SK-N-SH treated with all-trans-retinoic acid at 6 μM for 48 hours (cell line): ENCODE measurements at regions not wholly inside any gene's neighbourhood (a gene's known extent, or its start where the extent isn't known, plus 50 kb on each side); places are given as distances from the start of the nearest gene placed in this dataset.

ENCODE experiments used
- ATAC-seq: fragments of 200-7000 bp; cut with Tn5 transposase; 3 replicates; pipeline ENCODE4 v1.9.1; 2020; ENCODE audit warnings: mild to moderate bottlenecking, moderate library complexity
- ARNTL ChIP-seq: fragments of 450-650 bp; formaldehyde crosslinking; IDR thresholded peaks from 2 replicates; pipeline ENCODE4 v1.5.0; 2020; ENCODE audit warnings: low read depth, mild to moderate bottlenecking, moderate library complexity, borderline replicate concordance
- BACH2 ChIP-seq: fragments of 250-450 bp; sonication (Bioruptor Pico); IDR thresholded peaks from 2 replicates; pipeline ENCODE4 v1.9.0; 2021; ENCODE audit warnings: mild to moderate bottlenecking, borderline replicate concordance
- CSDC2 ChIP-seq: fragments of 250-450 bp; sonication (Bioruptor Pico); IDR thresholded peaks from 2 replicates; pipeline ENCODE4 v1.5.0; 2020; ENCODE audit warnings: mild to moderate bottlenecking, moderate library complexity
- ESRRG ChIP-seq: fragments of 250-450 bp; sonication (Bioruptor Pico); IDR thresholded peaks from 2 replicates; pipeline ENCODE4 v1.6.1; 2021; ENCODE audit warnings: mild to moderate bottlenecking
- GLIS3 ChIP-seq: fragments of 250-450 bp; sonication (Bioruptor Pico); IDR thresholded peaks from 2 replicates; pipeline ENCODE4 v1.5.0; 2020; ENCODE audit warnings: mild to moderate bottlenecking, moderate library complexity
- ISL1 ChIP-seq: fragments of 250-450 bp; sonication (Bioruptor Pico); IDR thresholded peaks from 2 replicates; pipeline ENCODE4 v2.1.2; 2022; ENCODE audit warnings: mild to moderate bottlenecking, moderate library complexity
- OSR1 ChIP-seq: fragments of 250-450 bp; sonication (Bioruptor Pico); IDR thresholded peaks from 2 replicates; pipeline ENCODE4 v1.8.0; 2022; ENCODE audit warnings: moderate library complexity, mild to moderate bottlenecking, inconsistent platforms
- PPARA ChIP-seq: fragments of 250-450 bp; sonication (Bioruptor Pico); IDR thresholded peaks from 2 replicates; pipeline ENCODE4 v1.5.0; 2020; ENCODE audit warnings: mild to moderate bottlenecking, borderline replicate concordance
- RARB ChIP-seq: fragments of 250-450 bp; sonication (Bioruptor Pico); IDR thresholded peaks from 2 replicates; pipeline ENCODE4 v1.8.0; 2021; ENCODE audit warnings: mild to moderate bottlenecking, moderate library complexity
- SNAI2 ChIP-seq: fragments of 250-450 bp; sonication (Bioruptor Pico); IDR thresholded peaks from 2 replicates; pipeline ENCODE4 v1.5.0; 2020; ENCODE audit warnings: mild to moderate bottlenecking, moderate library complexity
- TCF4 ChIP-seq: fragments of 250-450 bp; sonication (Bioruptor Pico); IDR thresholded peaks from 2 replicates; pipeline ENCODE4 v1.8.0; 2021; ENCODE audit warnings: mild to moderate bottlenecking, moderate library complexity, borderline replicate concordance
- TOX ChIP-seq: fragments of 250-450 bp; sonication (Bioruptor Pico); IDR thresholded peaks from 2 replicates; pipeline ENCODE4 v1.8.0; 2021; ENCODE audit warnings: mild to moderate bottlenecking, moderate library complexity, borderline replicate concordance
- ZC3H10 ChIP-seq: fragments of 250-450 bp; sonication (Bioruptor Pico); IDR thresholded peaks from 2 replicates; pipeline ENCODE4 v1.5.1; 2021; ENCODE audit warnings: mild to moderate bottlenecking, moderate library complexity
- ZFP3 ChIP-seq: fragments of 250-450 bp; sonication (Bioruptor Pico); IDR thresholded peaks from 2 replicates; pipeline ENCODE4 v1.5.0; 2020; ENCODE audit warnings: mild to moderate bottlenecking, moderate library complexity
- ZFP30 ChIP-seq: fragments of 450-650 bp; formaldehyde crosslinking; IDR thresholded peaks from 2 replicates; pipeline ENCODE4 v1.5.0; 2022; ENCODE audit warnings: mild to moderate bottlenecking, moderate library complexity
- ZNF70 ChIP-seq: fragments of 450-650 bp; formaldehyde crosslinking; IDR thresholded peaks from 2 replicates; pipeline ENCODE4 v1.5.0; 2020; ENCODE audit warnings: mild to moderate bottlenecking, moderate library complexity
- ZNF8 ChIP-seq: fragments of 450-650 bp; formaldehyde crosslinking; IDR thresholded peaks from 2 replicates; pipeline ENCODE4 v1.5.0; 2020; ENCODE audit warnings: mild to moderate bottlenecking, moderate library complexity
- TF ChIP-seq, protein P1 (sequence below): fragments of 250-450 bp; sonication (Bioruptor Pico); IDR thresholded peaks from 2 replicates; pipeline ENCODE4 v1.8.0; 2020; ENCODE audit warnings: mild to moderate bottlenecking, moderate library complexity, borderline replicate concordance
- TF ChIP-seq, protein P2 (sequence below): fragments of 250-450 bp; sonication (Bioruptor Pico); IDR thresholded peaks from 2 replicates; pipeline ENCODE4 v1.5.1; 2021; ENCODE audit warnings: mild to moderate bottlenecking, moderate library complexity
- TF ChIP-seq, protein P3 (sequence below): fragments of 250-450 bp; sonication (Bioruptor Pico); IDR thresholded peaks from 2 replicates; pipeline ENCODE4 v1.5.0; 2020; ENCODE audit warnings: mild to moderate bottlenecking, moderate library complexity
- TF ChIP-seq, protein P4 (sequence below): fragments of 250-450 bp; sonication (Bioruptor Pico); IDR thresholded peaks from 2 replicates; pipeline ENCODE4 v1.8.0; 2021; ENCODE audit warnings: low read depth, mild to moderate bottlenecking, moderate library complexity, borderline replicate concordance
- TF ChIP-seq, protein P5 (sequence below): fragments of 250-450 bp; sonication (Bioruptor Pico); IDR thresholded peaks from 2 replicates; pipeline ENCODE4 v1.5.1; 2020; ENCODE audit warnings: low read depth, mild to moderate bottlenecking, moderate library complexity

DNA sequence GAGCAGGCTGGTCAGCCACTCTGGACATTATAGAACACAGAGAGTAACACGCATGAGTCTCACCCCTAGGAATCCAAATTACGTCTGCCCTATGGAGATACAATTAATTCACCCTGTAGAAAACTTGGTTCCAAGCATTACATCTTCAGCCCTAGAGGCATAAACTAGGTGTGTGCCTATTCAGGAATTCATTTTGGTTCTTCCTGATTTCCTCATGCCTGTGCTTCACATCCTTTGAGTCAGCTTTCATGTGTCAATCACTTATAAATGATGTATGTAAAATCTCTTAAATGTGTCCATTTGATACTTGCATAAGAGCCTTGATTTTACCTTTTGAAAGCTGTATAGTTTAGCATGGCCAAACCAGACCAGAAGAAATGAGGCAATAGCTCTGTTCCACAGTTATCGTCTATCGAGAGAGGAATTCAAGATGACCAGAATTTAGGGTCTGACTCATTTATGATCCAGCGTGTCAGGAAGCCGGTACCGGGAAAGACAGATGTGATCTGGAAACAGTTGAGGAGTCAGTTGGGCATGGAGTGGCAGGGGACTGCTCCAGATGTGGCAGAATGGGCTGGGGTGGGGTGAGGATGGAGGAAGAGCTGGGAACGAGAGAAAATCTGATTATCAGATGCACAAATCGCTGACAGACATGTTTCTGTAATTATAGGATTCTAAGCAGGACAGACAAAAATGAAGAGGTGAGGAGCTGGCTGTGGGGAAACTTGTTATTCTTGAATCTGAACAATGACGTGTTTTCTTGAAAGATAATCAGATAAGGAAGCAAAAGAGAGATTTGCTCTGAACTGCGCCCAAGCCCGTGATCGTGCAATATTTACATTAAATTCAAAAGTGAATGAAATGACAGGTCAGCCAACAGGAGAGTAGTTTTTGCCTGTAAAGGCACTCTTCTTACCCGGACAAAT is 76.7 kb downstream of the C16orf95 start:
- no peak for ATAC-seq
- no peak for TF ChIP-seq BACH2
- TF ChIP-seq ZC3H10 (CRISPR knock-in tag): no peak
- no peak for TF ChIP-seq ARNTL (CRISPR knock-in tag)
- TF ChIP-seq SNAI2: no peak
- TF ChIP-seq, protein P1, sequence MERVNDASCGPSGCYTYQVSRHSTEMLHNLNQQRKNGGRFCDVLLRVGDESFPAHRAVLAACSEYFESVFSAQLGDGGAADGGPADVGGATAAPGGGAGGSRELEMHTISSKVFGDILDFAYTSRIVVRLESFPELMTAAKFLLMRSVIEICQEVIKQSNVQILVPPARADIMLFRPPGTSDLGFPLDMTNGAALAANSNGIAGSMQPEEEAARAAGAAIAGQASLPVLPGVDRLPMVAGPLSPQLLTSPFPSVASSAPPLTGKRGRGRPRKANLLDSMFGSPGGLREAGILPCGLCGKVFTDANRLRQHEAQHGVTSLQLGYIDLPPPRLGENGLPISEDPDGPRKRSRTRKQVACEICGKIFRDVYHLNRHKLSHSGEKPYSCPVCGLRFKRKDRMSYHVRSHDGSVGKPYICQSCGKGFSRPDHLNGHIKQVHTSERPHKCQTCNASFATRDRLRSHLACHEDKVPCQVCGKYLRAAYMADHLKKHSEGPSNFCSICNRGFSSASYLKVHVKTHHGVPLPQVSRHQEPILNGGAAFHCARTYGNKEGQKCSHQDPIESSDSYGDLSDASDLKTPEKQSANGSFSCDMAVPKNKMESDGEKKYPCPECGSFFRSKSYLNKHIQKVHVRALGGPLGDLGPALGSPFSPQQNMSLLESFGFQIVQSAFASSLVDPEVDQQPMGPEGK (CRISPR knock-in tag): no peak
- TF ChIP-seq TOX: no peak
- no peak for TF ChIP-seq GLIS3
- TF ChIP-seq, protein P2, sequence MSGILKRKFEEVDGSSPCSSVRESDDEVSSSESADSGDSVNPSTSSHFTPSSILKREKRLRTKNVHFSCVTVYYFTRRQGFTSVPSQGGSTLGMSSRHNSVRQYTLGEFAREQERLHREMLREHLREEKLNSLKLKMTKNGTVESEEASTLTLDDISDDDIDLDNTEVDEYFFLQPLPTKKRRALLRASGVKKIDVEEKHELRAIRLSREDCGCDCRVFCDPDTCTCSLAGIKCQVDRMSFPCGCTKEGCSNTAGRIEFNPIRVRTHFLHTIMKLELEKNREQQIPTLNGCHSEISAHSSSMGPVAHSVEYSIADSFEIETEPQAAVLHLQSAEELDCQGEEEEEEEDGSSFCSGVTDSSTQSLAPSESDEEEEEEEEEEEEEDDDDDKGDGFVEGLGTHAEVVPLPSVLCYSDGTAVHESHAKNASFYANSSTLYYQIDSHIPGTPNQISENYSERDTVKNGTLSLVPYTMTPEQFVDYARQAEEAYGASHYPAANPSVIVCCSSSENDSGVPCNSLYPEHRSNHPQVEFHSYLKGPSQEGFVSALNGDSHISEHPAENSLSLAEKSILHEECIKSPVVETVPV: no peak
- no peak for TF ChIP-seq TCF4 (CRISPR knock-in tag)
- no peak for TF ChIP-seq OSR1 (CRISPR knock-in tag)
- TF ChIP-seq ISL1 (CRISPR knock-in tag): no peak
- TF ChIP-seq, protein P3, sequence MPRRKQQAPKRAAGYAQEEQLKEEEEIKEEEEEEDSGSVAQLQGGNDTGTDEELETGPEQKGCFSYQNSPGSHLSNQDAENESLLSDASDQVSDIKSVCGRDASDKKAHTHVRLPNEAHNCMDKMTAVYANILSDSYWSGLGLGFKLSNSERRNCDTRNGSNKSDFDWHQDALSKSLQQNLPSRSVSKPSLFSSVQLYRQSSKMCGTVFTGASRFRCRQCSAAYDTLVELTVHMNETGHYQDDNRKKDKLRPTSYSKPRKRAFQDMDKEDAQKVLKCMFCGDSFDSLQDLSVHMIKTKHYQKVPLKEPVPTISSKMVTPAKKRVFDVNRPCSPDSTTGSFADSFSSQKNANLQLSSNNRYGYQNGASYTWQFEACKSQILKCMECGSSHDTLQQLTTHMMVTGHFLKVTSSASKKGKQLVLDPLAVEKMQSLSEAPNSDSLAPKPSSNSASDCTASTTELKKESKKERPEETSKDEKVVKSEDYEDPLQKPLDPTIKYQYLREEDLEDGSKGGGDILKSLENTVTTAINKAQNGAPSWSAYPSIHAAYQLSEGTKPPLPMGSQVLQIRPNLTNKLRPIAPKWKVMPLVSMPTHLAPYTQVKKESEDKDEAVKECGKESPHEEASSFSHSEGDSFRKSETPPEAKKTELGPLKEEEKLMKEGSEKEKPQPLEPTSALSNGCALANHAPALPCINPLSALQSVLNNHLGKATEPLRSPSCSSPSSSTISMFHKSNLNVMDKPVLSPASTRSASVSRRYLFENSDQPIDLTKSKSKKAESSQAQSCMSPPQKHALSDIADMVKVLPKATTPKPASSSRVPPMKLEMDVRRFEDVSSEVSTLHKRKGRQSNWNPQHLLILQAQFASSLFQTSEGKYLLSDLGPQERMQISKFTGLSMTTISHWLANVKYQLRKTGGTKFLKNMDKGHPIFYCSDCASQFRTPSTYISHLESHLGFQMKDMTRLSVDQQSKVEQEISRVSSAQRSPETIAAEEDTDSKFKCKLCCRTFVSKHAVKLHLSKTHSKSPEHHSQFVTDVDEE (CRISPR knock-in tag): no peak
- TF ChIP-seq ZNF70 (CRISPR knock-in tag): no peak
- TF ChIP-seq ZFP3 (CRISPR knock-in tag): no peak
- TF ChIP-seq ESRRG: no peak
- TF ChIP-seq ZFP30 (CRISPR knock-in tag): no peak
- TF ChIP-seq PPARA (CRISPR knock-in tag): no peak
- no peak for TF ChIP-seq CSDC2 (CRISPR knock-in tag)
- TF ChIP-seq RARB: no peak
- no peak for TF ChIP-seq ZNF8

DNA sequence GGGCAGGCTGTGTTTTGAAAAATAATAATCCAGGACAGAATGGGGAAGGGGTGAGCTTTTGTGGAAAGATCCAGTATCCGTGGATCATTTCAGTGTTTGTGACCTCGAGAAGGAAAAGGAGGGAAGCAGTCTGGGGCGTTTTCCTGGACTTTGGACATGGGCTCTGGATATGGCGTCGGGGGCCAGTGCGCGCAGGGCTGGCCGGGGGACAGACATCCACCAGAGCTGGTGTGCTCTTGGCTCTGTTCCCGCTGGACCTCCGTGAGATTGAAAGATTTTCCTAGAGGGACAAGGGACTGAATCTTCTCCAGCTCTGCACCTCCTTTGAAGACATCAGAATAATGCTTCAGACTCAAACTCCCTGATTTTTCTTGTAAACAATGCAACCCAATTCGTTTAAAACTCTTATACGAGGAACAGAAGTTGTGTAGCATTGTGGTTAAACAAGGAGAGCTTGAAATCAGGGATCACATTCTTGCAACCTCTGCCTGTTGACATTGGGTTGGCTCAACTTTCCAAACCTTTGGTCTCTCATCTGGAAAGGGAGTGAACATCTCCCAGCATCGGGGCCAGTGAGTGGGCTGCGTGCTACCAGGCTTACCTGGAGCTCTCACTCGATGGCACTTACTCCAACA is 75.9 kb downstream of the C16orf95 start:
- ATAC-seq: no peak
- TF ChIP-seq, protein P4, sequence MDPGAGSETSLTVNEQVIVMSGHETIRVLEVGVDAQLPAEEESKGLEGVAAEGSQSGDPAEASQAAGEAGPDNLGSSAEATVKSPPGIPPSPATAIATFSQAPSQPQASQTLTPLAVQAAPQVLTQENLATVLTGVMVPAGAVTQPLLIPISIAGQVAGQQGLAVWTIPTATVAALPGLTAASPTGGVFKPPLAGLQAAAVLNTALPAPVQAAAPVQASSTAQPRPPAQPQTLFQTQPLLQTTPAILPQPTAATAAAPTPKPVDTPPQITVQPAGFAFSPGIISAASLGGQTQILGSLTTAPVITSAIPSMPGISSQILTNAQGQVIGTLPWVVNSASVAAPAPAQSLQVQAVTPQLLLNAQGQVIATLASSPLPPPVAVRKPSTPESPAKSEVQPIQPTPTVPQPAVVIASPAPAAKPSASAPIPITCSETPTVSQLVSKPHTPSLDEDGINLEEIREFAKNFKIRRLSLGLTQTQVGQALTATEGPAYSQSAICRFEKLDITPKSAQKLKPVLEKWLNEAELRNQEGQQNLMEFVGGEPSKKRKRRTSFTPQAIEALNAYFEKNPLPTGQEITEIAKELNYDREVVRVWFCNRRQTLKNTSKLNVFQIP (CRISPR knock-in tag): no peak
- TF ChIP-seq SNAI2 (no peak), ESRRG (no peak), PPARA (CRISPR knock-in tag) (no peak), ISL1 (CRISPR knock-in tag) (no peak), ZC3H10 (CRISPR knock-in tag) (no peak), ZFP3 (CRISPR knock-in tag) (no peak), ZNF8 (no peak), TCF4 (CRISPR knock-in tag) (no peak)
- TF ChIP-seq, protein P1 (CRISPR knock-in tag): no peak
- TF ChIP-seq, protein P3 (CRISPR knock-in tag): no peak
- TF ChIP-seq, protein P5, sequence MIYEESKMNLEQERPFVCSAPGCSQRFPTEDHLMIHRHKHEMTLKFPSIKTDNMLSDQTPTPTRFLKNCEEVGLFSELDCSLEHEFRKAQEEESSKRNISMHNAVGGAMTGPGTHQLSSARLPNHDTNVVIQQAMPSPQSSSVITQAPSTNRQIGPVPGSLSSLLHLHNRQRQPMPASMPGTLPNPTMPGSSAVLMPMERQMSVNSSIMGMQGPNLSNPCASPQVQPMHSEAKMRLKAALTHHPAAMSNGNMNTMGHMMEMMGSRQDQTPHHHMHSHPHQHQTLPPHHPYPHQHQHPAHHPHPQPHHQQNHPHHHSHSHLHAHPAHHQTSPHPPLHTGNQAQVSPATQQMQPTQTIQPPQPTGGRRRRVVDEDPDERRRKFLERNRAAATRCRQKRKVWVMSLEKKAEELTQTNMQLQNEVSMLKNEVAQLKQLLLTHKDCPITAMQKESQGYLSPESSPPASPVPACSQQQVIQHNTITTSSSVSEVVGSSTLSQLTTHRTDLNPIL (CRISPR knock-in tag): no peak
